ENCODE measurements at regions not wholly inside any gene's neighbourhood (a gene's known extent, or its start where the extent isn't known, plus 50 kb on each side); places are given as distances from the start of the nearest gene placed in this dataset.

DNA sequence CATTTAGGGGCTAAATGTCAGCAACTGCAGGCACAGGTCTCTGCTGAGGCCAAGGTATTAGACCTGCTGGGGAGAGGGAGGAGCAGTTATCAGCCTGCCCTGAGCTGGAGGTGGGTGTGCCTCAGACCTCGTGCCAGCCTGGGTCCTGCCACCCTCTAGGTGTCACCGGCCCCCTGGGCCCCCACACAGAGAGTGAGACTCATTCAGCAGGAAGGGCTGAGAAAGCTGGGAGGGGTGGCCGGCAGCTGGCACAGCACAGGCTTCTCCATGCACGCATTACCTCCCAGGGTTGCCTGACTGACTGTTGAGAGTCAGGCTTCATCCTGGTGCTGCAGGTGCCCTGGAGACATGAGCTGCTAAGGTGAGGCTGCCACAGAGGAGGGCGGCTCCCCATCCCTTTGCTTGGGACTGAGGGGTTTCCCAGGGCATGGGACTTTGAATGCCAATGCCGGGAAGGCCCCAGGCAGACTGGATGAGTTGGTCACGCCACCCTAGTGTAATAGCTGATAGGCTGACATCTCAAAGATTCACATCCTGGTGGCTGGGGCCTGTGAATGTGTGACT lies 75.3 kb upstream of the C14orf180 start:
- DNase-seq, result no peak

- no peak for DNase-seq
Measured at GRCh38 chr14:104505085-104506074, 74.2 kb upstream of the C14orf180 start.

DNA sequence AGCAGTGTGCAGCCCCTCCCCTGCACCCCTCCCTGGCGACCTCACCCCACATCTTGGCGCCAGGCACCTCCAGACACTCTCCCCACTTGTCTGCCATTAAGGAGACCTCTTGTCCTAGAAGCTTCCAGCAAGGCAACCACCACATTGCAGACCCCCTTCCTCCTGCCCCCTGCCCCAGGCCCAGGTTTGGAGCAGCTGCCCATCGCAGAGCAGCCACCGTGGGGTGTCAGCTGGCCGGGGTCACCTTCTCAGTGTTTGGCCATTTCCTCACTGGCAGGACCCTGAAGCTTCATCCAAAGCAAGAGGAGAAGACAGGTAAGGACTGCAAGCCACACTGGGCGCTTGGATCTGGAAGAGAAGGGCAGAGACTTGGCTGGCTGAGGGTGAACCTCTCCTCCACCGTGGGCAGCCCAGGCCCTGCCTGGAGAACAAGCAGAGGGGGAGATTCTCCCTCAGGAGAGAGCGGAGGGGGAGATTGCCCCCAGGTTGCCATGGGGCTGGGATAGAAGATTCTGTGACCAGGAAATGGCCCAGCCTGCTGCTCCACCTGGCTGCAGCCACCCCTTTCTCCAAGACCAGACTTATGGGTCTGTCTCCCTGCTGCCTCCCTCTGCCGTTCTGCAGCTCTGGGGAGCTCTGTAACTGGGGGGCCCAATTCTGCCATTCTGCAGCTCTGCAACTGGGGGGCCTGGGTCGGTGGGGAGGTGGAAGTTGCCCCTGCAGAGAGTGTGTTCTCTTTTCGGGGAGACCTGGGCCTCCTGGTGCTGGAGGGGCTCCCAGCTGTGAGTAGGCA lies 72.9 kb upstream of the C14orf180 start:
- no peak for DNase-seq

GRCh38 chr14:104507443-104507842 lies 72.1 kb upstream of the C14orf180 start:
- DNase-seq, result no peak

- no peak for DNase-seq
Measured at GRCh38 chr14:104509673-104510072, 69.9 kb upstream of the C14orf180 start.

DNA sequence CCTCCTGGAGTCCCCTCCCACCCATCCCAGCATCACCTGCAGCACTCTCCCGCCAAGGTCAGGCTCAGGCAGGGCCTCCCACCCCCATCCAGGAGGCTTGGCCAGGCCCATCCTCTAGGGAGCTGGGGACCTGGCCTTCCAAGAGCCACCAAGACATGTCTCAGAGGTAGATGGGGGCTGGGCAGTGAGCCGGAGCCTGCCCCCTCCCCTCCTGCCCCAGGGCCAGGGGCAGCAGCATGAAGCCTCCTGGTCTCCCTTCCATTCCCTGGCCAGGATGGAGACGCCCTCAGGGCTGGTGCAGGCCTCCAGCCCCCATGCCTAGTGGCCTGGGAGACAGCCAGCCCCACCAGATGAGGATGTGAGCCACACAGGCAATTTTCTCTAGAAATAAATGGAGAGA lies 69.3 kb upstream of the C14orf180 start:
- no peak for DNase-seq

- no peak for DNase-seq
Measured at GRCh38 chr14:104510794-104511611, 68.6 kb upstream of the C14orf180 start.

GRCh38 chr14:104512061-104512460 lies 67.5 kb upstream of the C14orf180 start:
- no peak for DNase-seq

GRCh38 chr14:104512771-104513640 lies 66.6 kb upstream of the C14orf180 start:
- no peak for DNase-seq

- no peak for DNase-seq
Measured at GRCh38 chr14:104513641-104514046, 65.9 kb upstream of the C14orf180 start.

GRCh38 chr14:104514156-104514848 lies 65.3 kb upstream of the C14orf180 start:
- DNase-seq, result no peak

- DNase-seq, result no peak
Measured at GRCh38 chr14:104515059-104515810, 64.3 kb upstream of the C14orf180 start.

GRCh38 chr14:104515811-104516780 lies 63.5 kb upstream of the C14orf180 start:
- DNase-seq, result no peak

GRCh38 chr14:104516906-104517305 lies 62.7 kb upstream of the C14orf180 start:
- no peak for DNase-seq

GRCh38 chr14:104517426-104517825 lies 62.1 kb upstream of the C14orf180 start:
- DNase-seq, result no peak

DNA sequence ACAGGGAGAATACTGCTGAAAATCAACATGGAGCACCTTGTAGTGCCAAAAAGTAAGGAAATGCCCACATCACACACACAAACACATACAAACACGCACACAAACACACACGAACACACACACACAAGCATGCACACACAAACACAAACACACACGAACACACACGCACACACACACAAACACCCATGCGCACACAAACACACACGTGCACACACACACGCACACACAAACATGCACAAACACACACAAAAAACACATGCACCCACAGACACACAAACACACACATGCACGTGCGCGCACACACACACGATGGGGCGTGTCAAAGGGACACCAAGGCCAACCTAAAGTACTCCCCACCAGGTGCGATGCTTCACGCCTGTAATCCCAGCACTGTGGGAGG lies 61.7 kb upstream of the C14orf180 start:
- DNase-seq, result no peak

GRCh38 chr14:104518659-104519350 lies 60.8 kb upstream of the C14orf180 start:
- DNase-seq, result no peak

GRCh38 chr14:104519721-104520120 lies 59.8 kb upstream of the C14orf180 start:
- no peak for DNase-seq
